ENCODE measurements at regions not wholly inside any gene's neighbourhood (a gene's known extent, or its start where the extent isn't known, plus 50 kb on each side); places are given as distances from the start of the nearest gene placed in this dataset.

DNA sequence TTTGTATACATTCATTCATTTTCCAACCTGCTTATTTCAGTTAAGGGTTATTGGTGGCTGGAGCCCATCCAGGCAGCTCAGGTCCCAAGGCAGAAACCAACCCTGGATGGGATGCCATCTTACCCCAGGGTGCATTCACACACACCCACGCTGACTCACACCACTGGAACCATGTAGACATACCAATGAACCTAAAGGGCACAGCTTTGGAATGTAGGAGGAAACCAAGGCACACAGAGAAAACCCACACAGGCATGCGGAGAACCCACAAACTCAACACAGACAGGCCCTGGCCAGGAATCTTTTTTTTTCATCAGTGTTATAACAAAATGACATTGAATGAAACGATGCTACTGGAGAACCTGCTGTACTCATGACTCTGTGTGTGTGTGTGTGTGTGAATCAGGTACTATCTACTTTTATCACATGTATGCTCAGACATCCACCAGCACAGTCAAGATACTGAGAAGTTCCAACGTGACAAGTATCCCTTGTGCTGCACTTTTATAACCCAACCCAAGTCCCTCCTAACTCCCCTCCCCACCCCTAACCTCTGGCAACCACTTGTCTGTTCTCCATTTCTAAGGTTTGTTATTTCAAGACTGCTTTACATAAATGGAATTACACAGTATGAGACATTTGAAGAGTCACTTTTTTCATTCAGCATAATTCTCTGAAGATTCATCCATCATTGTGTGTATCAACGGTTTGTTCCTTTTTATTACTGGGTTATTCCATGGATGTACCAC lies 286.8 kb upstream of the PLD5 start:
- no peak for TF ChIP-seq POLR2AphosphoS5 (IDR thresholded peaks at IDR 0.05; ENCODE audit: low read depth, low read length)
- TF ChIP-seq, protein P1, sequence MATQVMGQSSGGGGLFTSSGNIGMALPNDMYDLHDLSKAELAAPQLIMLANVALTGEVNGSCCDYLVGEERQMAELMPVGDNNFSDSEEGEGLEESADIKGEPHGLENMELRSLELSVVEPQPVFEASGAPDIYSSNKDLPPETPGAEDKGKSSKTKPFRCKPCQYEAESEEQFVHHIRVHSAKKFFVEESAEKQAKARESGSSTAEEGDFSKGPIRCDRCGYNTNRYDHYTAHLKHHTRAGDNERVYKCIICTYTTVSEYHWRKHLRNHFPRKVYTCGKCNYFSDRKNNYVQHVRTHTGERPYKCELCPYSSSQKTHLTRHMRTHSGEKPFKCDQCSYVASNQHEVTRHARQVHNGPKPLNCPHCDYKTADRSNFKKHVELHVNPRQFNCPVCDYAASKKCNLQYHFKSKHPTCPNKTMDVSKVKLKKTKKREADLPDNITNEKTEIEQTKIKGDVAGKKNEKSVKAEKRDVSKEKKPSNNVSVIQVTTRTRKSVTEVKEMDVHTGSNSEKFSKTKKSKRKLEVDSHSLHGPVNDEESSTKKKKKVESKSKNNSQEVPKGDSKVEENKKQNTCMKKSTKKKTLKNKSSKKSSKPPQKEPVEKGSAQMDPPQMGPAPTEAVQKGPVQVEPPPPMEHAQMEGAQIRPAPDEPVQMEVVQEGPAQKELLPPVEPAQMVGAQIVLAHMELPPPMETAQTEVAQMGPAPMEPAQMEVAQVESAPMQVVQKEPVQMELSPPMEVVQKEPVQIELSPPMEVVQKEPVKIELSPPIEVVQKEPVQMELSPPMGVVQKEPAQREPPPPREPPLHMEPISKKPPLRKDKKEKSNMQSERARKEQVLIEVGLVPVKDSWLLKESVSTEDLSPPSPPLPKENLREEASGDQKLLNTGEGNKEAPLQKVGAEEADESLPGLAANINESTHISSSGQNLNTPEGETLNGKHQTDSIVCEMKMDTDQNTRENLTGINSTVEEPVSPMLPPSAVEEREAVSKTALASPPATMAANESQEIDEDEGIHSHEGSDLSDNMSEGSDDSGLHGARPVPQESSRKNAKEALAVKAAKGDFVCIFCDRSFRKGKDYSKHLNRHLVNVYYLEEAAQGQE (IDR thresholded peaks at IDR 0.05; ENCODE audit: insufficient read depth in 1 of 2, low read depth in 2 of 2, low read length in 2 of 2): no peak
